Stomach (tissue), 8 donors: ENCODE measurements at regions not wholly inside any gene's neighbourhood (a gene's known extent, or its start where the extent isn't known, plus 50 kb on each side); places are given as distances from the start of the nearest gene placed in this dataset.

Source experiments
- DNase-seq, 2 donors: peaks; one replicate each; pipeline versions ENCODE4 v3.0.0 to v3.0.0-alpha.2; 2013 to 2019
- H3K27ac ChIP-seq, 5 donors: fragments of 200-600 bp in 4 of 5; sonication (generic) in 4 of 5; one replicate each; pipeline ENCODE4 v1.5.1; 2013 to 2019; ENCODE audit warnings: mild to moderate bottlenecking in 1 of 5, moderate library complexity in 1 of 5
- H3K27me3 ChIP-seq, 3 donors: fragments of 200-600 bp; sonication (generic); one replicate each; pipeline ENCODE4 v1.5.1; 2017 to 2019; ENCODE audit warnings: mixed run types in 1 of 3
- H3K36me3 ChIP-seq, 4 donors: fragments of 200-600 bp; sonication (generic); 1 replicate in 3 of 4; 2 replicates in 1 of 4; pipeline ENCODE4 v1.5.1; 2016 to 2019
- H3K4me1 ChIP-seq, 4 donors: fragments of 200-600 bp; sonication (generic); one replicate each; pipeline ENCODE4 v1.5.1; 2016 to 2019
- H3K4me3 ChIP-seq, 4 donors: fragments of 200-600 bp; sonication (generic) in 3 of 4; one replicate each; pipeline ENCODE4 v1.5.1; 2016 to 2019; ENCODE audit warnings: mild to moderate bottlenecking in 1 of 4
- H3K9me3 ChIP-seq, 4 donors: fragments of 200-600 bp; sonication (generic); one replicate each; pipeline ENCODE4 v1.5.1; 2016 to 2019
- CTCF ChIP-seq, 7 experiments: fragments of 450-650 bp in 4 of 7; fragments of 200-600 bp in 3 of 7; sonication (generic) in 3 of 7; IDR thresholded peaks; one replicate each; pipeline ENCODE4 v1.5.1; 2016 to 2019; ENCODE audit warnings: antibody characterized with exemption in 7 of 7, control low read depth in 2 of 7, mild to moderate bottlenecking in 1 of 7
- EP300 ChIP-seq: sonication (generic); formaldehyde crosslinking; IDR thresholded peaks from one replicate; pipeline ENCODE4 v1.6.1; 2017; ENCODE audit warnings: antibody characterized with exemption
- POLR2A ChIP-seq, 4 donors: fragments of 450-650 bp; IDR thresholded peaks; one replicate each; pipeline ENCODE4 v1.6.1; 2016; ENCODE audit warnings: antibody characterized with exemption in 4 of 4, control low read depth in 2 of 4, mild to moderate bottlenecking in 1 of 4, moderate library complexity in 1 of 4
- POLR2AphosphoS5 ChIP-seq, 3 donors: sonication (generic); formaldehyde crosslinking; IDR thresholded peaks; one replicate each; pipeline ENCODE4 v1.6.1; 2016; ENCODE audit warnings: antibody characterized with exemption in 3 of 3
- WGBS, 5 donors: extraction: QIAGEN DNeasy Blood & Tissue Kit in 3 of 5; methylation state at CpG; one replicate each; pipeline versions ENCODE4 v1.1.5 to v1.1.7; 2013 to 2018; 5-methylcytosine and 5-hydroxymethylcytosine counted together
- intact Hi-C: fragments of 100-400 bp; cut with DNase I; formaldehyde crosslinking; loops from one replicate; pipeline ENCODE4 v1.15.1; 2023; ENCODE audit warnings: low total_unique reads
- donor health status: healthy with polysubstance abuse.
- donor health status: Bipolar disorder and iron deficiency.
- donor health status: healthy.

- Histone ChIP-seq H3K27me3 (no peaks in the 10 kb centered on the region), H3K27ac (no peak overlapping the region), H3K9me3 (no peaks in the 10 kb centered on the region), H3K36me3 (no peaks in the 10 kb centered on the region), H3K4me3 (no peak overlapping the region), H3K4me1 (no peaks in the 10 kb centered on the region)
- no peak for TF ChIP-seq POLR2AphosphoS5 (IDR thresholded peaks at IDR 0.05)
- TF ChIP-seq POLR2A (IDR thresholded peaks at IDR 0.05) = no peak
- TF ChIP-seq EP300 = no peak
- TF ChIP-seq CTCF (IDR thresholded peaks at IDR 0.05) = no peak
- no peak for DNase-seq
- 67 to 90% (median 80%) methylated on average over 2 of the region's 2 CpGs for WGBS, 5 donors
- intact Hi-C loops = no loop called here
Observed at GRCh38 chr18:29071869-29072268, 894.9 kb upstream of the CDH2 start.

DNA sequence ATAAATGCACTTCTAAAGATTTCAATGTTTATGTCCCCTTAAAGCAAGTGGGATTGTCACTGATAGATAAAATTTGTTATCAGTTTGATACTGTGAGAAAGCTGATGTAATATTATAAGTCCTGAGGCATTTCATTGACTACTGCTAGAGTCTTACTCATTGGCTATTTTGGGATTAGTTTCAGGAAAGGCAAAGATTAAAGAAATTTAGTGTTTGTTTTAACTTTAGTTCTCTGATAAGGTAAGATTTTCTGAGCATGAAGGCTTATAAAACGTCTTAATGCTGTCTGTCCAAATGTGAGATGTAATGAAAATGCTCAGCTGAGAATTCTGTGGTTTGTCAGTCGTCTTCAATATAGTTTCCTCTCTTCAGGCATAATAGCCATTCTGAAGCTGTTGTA lies 886.4 kb upstream of the CDH2 start:
- no peaks in the 10 kb centered on the region for H3K9me3 ChIP-seq
- DNase-seq = no peak
- intact Hi-C loops = no loop called here
- no peaks in the 10 kb centered on the region for H3K36me3 ChIP-seq
- H3K27ac ChIP-seq = no peak overlapping the region
- WGBS, 5 donors = 28 to 45% (median 37%) methylated on average over 2 of the region's 2 CpGs
- H3K4me1 ChIP-seq = no peaks in the 10 kb centered on the region
- no peaks in the 10 kb centered on the region for H3K27me3 ChIP-seq
- TF ChIP-seq POLR2AphosphoS5 (IDR thresholded peaks at IDR 0.05) (no peak), EP300 (no peak), CTCF (IDR thresholded peaks at IDR 0.05) (no peak), POLR2A (IDR thresholded peaks at IDR 0.05) (no peak)
- H3K4me3 ChIP-seq = no peak overlapping the region

DNA sequence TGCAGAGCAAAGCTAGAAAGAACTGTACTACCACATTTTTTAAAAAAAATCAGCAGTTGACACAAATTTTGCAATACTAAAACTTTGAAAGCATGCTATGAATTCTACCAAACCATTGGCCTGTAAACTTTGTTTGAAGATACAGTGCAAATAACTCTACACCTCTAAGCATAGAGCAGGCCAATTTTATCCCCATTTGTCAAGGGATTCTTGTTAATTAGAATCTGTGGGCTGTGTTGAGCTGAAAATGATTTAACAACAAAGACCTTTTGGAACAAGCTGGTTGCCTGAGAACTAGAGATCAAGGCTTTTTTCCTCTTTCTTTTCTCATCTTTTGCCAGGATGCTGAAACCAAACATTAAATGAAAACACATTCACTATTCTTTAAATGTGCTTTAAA lies 886.0 kb upstream of the CDH2 start:
- TF ChIP-seq CTCF (IDR thresholded peaks at IDR 0.05) (no peak), POLR2AphosphoS5 (IDR thresholded peaks at IDR 0.05) (no peak), EP300 (no peak), POLR2A (IDR thresholded peaks at IDR 0.05) (no peak)
- intact Hi-C loops = no loop called here

GRCh38 chr18:29060349-29060748 lies 883.4 kb upstream of the CDH2 start:
- no peak for DNase-seq
- intact Hi-C loops = no loop called here
- Histone ChIP-seq H3K27ac (no peak overlapping the region), H3K4me3 (no peak overlapping the region), H3K27me3 (no peaks in the 10 kb centered on the region), H3K4me1 (no peaks in the 10 kb centered on the region), H3K36me3 (no peaks in the 10 kb centered on the region), H3K9me3 (no peaks in the 10 kb centered on the region)
- WGBS, 5 donors = 30 to 68% (median 57%) methylated on average over 1 of the region's 1 CpG
- TF ChIP-seq CTCF (IDR thresholded peaks at IDR 0.05) = no peak
- no peak for TF ChIP-seq EP300
- no peak for TF ChIP-seq POLR2AphosphoS5 (IDR thresholded peaks at IDR 0.05)
- TF ChIP-seq POLR2A (IDR thresholded peaks at IDR 0.05) = no peak

More for the DNA sequence above, 886.0 kb upstream of the CDH2 start:
- Histone ChIP-seq H3K27me3 (no peaks in the 10 kb centered on the region), H3K4me1 (no peaks in the 10 kb centered on the region), H3K36me3 (no peaks in the 10 kb centered on the region), H3K27ac (no peak overlapping the region), H3K4me3 (no peak overlapping the region), H3K9me3 (no peaks in the 10 kb centered on the region)
- no peak for DNase-seq

- no peak overlapping the region for H3K27ac ChIP-seq
- H3K4me3 ChIP-seq = no peak overlapping the region
- H3K4me1 ChIP-seq = no peaks in the 10 kb centered on the region
- TF ChIP-seq POLR2A (IDR thresholded peaks at IDR 0.05) (no peak), EP300 (no peak), CTCF (IDR thresholded peaks at IDR 0.05) (no peak), POLR2AphosphoS5 (IDR thresholded peaks at IDR 0.05) (no peak)
- DNase-seq = no peak
- intact Hi-C loops = no loop called here
- H3K27me3 ChIP-seq = no peaks in the 10 kb centered on the region
- no peaks in the 10 kb centered on the region for H3K36me3 ChIP-seq
- H3K9me3 ChIP-seq = peaks cover 0 to under 1% (median 0%) of the 10 kb centered on the region in 4 donors
Observed at GRCh38 chr18:29057703-29058102, 880.8 kb upstream of the CDH2 start.
